Brain microvascular endothelial cell (primary cell): ENCODE measurements at regions not wholly inside any gene's neighbourhood (a gene's known extent, or its start where the extent isn't known, plus 50 kb on each side); places are given as distances from the start of the nearest gene placed in this dataset.

ENCODE experiments used
- DNase-seq: peaks from one replicate; pipeline ENCODE4 v3.0.0-alpha.2; 2020
- H3K27ac ChIP-seq: fragments of 250-450 bp; sonication (Bioruptor Pico); 2 replicates; pipeline ENCODE4 v1.5.1; 2020; ENCODE audit warnings: mild to moderate bottlenecking, moderate library complexity
- H3K27me3 ChIP-seq: fragments of 250-450 bp; sonication (Bioruptor Pico); replicated peaks from 2 replicates; pipeline ENCODE4 v1.5.1; 2020; ENCODE audit warnings: mild to moderate bottlenecking
- H3K36me3 ChIP-seq: fragments of 250-450 bp; sonication (Bioruptor Pico); replicated peaks from 2 replicates; pipeline ENCODE4 v1.5.1; 2020; ENCODE audit warnings: mild to moderate bottlenecking
- H3K4me3 ChIP-seq: 2 replicates; pipeline ENCODE4 v1.5.1; 2011; ENCODE audit warnings: low read depth, mild to moderate bottlenecking, control low read depth, low read length, moderate library complexity
- CTCF ChIP-seq: IDR thresholded peaks from 2 replicates; pipeline ENCODE4 v1.5.1; 2011; ENCODE audit warnings: low read depth, mild to moderate bottlenecking, moderate library complexity, low read length, control low read depth, inconsistent platforms; ENCODE audit errors: missing control alignments
- in situ Hi-C: cut with HindIII; loops from 2 replicates; pipeline ENCODE4 v1.10.0; 2017; ENCODE audit warnings: low sequenced_read_pairs, low pct_ligation_motif_present

DNA sequence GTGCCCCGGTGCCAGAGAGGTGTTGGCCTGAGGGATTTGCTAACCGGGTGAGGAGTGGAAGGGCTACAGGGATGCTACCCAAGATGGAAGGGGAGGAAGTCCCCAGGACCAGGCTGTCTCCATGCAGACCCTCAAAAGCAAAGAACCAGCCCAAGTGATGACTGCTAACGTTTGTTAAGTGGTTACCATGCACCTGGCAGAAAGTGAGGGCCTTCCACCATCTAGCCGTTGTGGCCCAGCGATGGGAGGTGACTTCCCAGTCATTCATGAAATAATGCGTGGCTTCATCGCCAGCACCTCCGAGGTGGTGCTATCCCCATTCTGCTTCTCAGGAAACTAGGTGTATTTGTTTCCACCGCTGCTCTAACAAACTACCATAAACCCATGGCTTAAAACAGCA lies 86.8 kb upstream of the LANCL2 start:
- DNase-seq = no peak
- no peak overlapping the region for H3K27ac ChIP-seq
- H3K36me3 ChIP-seq = no peaks in the 10 kb centered on the region
- in situ Hi-C loops = no loop called here
- no peak for TF ChIP-seq CTCF
- peaks cover 2% of the 10 kb centered on the region for H3K27me3 ChIP-seq
- no peak overlapping the region for H3K4me3 ChIP-seq

DNA sequence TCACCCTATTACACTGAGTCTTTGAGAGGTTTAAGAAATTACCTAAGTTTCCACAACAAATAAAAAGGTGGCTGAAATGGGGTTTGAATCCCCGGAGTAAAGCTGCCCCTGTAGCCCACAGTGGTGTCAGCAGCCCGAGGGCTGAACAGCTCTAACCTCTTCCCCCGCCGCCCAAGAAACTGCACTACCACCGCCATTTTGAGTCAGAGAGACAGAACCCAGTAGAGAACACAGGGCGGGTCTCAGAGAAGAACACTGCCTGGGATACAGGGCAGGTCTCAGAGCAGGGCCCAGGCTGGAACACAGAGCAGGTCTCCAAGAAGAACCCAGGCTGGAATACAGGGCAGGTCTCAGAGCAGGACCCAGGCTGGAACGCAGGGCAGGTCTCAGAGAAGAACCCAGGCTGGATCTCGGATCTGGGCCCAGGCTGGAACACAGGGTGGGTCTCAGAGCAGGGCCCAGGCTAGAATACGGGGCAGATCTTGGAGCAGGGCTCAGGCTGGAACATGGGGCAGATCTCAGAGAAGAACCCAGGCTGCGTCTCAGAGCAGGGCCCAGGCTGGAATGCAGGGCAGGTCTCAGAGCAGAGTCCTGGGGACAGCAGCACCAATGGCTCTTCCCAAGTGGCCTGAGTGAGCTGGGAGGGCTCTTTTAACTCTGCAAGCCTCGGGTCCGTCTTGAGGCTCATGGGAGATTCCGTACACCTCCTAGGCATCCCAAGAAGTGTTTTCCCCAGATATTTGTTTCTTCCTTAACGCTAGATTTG lies 85.9 kb upstream of the LANCL2 start:
- H3K27ac ChIP-seq = no peak overlapping the region
- DNase-seq = no peak
- peaks cover 2% of the 10 kb centered on the region for H3K27me3 ChIP-seq
- in situ Hi-C loops = no loop called here
- TF ChIP-seq CTCF = no peak
- H3K36me3 ChIP-seq = no peaks in the 10 kb centered on the region
- H3K4me3 ChIP-seq = no peak overlapping the region

DNA sequence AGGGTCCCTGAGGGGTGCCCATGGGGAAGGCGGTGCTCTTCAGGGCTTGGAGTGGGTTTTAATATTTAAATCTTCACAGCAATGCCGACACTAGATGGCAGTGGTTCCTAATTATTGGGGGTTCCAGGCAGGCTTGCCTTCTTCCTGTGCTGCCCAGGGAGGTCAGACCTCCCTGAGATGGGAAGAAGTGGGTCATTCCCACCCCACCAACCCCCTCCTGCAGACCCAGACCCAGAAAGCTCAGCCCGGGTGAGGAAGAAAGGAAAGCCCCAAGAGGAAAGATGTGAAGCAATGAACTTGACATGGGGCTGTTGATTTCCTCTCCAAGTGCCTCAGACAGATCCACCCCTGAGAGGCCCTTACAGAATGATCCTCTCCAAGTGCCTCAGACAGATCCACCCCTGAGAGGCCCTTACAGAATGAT lies 85.1 kb upstream of the LANCL2 start:
- in situ Hi-C loops = no loop called here
- no peak overlapping the region for H3K27ac ChIP-seq
- peak; percentile 72 for TF ChIP-seq CTCF

DNA sequence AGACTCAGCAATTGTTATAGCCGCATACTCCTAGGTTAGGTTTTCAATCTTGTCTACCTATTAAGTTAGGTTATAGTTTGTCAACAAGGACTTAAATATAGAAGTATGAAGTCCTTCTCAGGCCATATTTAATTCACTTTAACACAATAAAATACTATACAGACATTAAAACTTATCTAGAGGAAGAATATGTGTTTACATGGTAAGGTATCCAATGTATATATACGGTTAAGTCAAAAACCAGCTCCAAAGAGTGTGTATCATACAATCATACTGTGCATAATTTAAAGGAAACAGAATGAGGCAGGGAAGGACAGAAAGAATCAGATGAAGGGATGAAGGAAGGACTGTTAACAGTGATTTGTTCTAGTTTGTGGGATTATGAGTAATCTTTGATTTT lies 79.5 kb upstream of the LANCL2 start:
- in situ Hi-C loops = no loop called here
- H3K36me3 ChIP-seq = no peaks in the 10 kb centered on the region
- H3K27ac ChIP-seq = no peak overlapping the region
- H3K27me3 ChIP-seq = peaks cover 13% of the 10 kb centered on the region
- no peak for DNase-seq
- TF ChIP-seq CTCF = no peak
- H3K4me3 ChIP-seq = no peak overlapping the region

More for the DNA sequence above, 85.1 kb upstream of the LANCL2 start:
- DNase-seq = peak; percentile 57
- no peaks in the 10 kb centered on the region for H3K36me3 ChIP-seq
- H3K27me3 ChIP-seq = no peaks in the 10 kb centered on the region
- H3K4me3 ChIP-seq = no peak overlapping the region

GRCh38 chr7:55286666-55287065 lies 78.5 kb upstream of the LANCL2 start:
- H3K27ac ChIP-seq = no peak overlapping the region
- no peaks in the 10 kb centered on the region for H3K36me3 ChIP-seq
- in situ Hi-C loops = no loop called here
- no peak for DNase-seq
- H3K4me3 ChIP-seq = no peak overlapping the region
- peaks cover 13% of the 10 kb centered on the region for H3K27me3 ChIP-seq
- no peak for TF ChIP-seq CTCF

DNA sequence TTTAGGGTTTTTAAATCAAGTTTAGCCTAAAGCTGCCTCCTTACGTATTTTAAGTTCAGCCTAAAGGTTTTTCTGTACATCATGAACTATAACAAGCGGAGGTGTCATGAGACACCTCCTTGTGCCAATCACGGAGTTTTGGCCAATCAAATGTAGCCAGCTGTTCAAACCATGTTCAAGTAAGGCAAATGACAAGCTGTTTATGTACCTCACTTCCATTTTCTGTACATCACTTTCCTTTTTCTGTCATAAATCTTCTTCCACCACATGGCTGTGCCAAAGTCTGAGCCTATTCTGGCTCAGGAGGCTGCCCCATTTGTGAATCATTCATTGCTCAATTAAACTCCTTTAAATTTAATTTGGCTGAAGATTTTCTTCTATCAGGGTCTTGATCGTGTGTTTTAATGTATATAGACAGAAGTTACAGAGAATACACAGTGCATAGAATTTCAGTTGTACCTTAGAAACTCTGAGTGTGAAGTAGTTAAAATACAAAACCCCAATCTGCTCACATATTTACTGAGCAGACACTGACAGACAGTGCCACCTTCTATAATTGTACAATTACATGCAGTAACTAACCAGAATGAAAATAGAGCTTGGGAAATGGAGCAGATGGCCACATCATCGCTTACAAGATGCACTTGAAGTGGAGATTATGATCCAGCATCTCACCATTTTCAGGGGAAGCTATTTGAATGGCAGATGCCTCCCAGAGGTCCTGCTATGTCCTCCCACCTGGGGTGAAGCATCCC lies 76.9 kb upstream of the LANCL2 start:
- TF ChIP-seq CTCF = no peak
- no peak for DNase-seq
- no peak overlapping the region for H3K4me3 ChIP-seq
- in situ Hi-C loops = no loop called here
- H3K27me3 ChIP-seq = peaks cover 13% of the 10 kb centered on the region
- H3K27ac ChIP-seq = no peak overlapping the region
- no peaks in the 10 kb centered on the region for H3K36me3 ChIP-seq
